Neural cell (in vitro differentiated cells): ENCODE measurements at regions not wholly inside any gene's neighbourhood (a gene's known extent, or its start where the extent isn't known, plus 50 kb on each side); places are given as distances from the start of the nearest gene placed in this dataset.

ENCODE experiments used
- H2AFZ ChIP-seq: fragments of 200-600, 300-800 bp; sonication (generic), shearing (Covaris generic); 2 replicates; pipeline ENCODE4 v1.6.0; 2014; ENCODE audit warnings: low read depth, mild to moderate bottlenecking, antibody characterized with exemption, low read length, moderate library complexity
- H3F3A ChIP-seq: fragments of 200-600 bp; shearing (Covaris generic); 2 replicates; pipeline ENCODE4 v1.6.1; 2016; ENCODE audit warnings: mild to moderate bottlenecking, moderate library complexity, mixed read lengths, antibody characterized with exemption, low read length; ENCODE audit not compliant: insufficient read depth, poor library complexity, severe bottlenecking
- H3K27ac ChIP-seq: fragments of 200-600, 300-800 bp; sonication (generic), shearing (Covaris generic); 2 replicates; pipeline ENCODE4 v1.5.1; 2014; ENCODE audit warnings: mild to moderate bottlenecking, low read length, moderate library complexity
- H3K27me3 ChIP-seq: fragments of 300-800, 200-600 bp; sonication (generic), shearing (Covaris generic); 2 replicates; pipeline ENCODE4 v1.6.0; 2014; ENCODE audit warnings: mild to moderate bottlenecking, low read depth, low read length, moderate library complexity; ENCODE audit not compliant: insufficient read depth
- H3K36me3 ChIP-seq: fragments of 300-800, 200-600 bp; sonication (generic), shearing (Covaris generic); 2 replicates; pipeline ENCODE4 v1.5.1; 2014; ENCODE audit warnings: mild to moderate bottlenecking, antibody characterized with exemption, low read length, moderate library complexity; ENCODE audit not compliant: insufficient read depth
- H3K4me2 ChIP-seq: fragments of 300-800, 200-600 bp; sonication (generic), shearing (Covaris generic); 2 replicates; pipeline ENCODE4 v1.6.0; 2014; ENCODE audit warnings: mild to moderate bottlenecking, low read length
- H3K4me3 ChIP-seq: fragments of 300-800, 200-600 bp; sonication (generic), shearing (Covaris generic); 2 replicates; pipeline ENCODE4 v1.5.1; 2014; ENCODE audit warnings: mild to moderate bottlenecking, low read length, moderate library complexity
- H3K79me2 ChIP-seq: fragments of 200-600 bp; shearing (Covaris generic); replicated peaks from 2 replicates; pipeline ENCODE4 v1.6.0; 2014; ENCODE audit warnings: mild to moderate bottlenecking, low read length, moderate library complexity; ENCODE audit not compliant: insufficient read depth
- H3K9ac ChIP-seq: fragments of 300-800, 200-600 bp; sonication (generic), shearing (Covaris generic); 2 replicates; pipeline ENCODE4 v1.6.1; 2016; ENCODE audit warnings: mild to moderate bottlenecking, low read length, mixed read lengths
- H3K9me2 ChIP-seq: fragments of 200-600 bp; shearing (Covaris generic); 2 replicates; pipeline ENCODE4 v1.6.1; 2016; ENCODE audit warnings: mild to moderate bottlenecking, low read length, mixed read lengths; ENCODE audit not compliant: insufficient read depth
- H3K9me3 ChIP-seq: fragments of 200-600, 300-800 bp; sonication (generic), shearing (Covaris generic); 2 replicates; pipeline ENCODE4 v1.6.1; 2016; ENCODE audit warnings: mild to moderate bottlenecking, mixed run types, low read length, moderate library complexity, mixed read lengths
- H4K20me1 ChIP-seq: fragments of 200-600 bp; shearing (Covaris generic); 2 replicates; pipeline ENCODE4 v1.6.1; 2016; ENCODE audit warnings: mild to moderate bottlenecking, mixed run types; ENCODE audit not compliant: insufficient read depth
- EP300 ChIP-seq: fragments of 450-650 bp; conservative IDR thresholded peaks from 2 replicates; pipeline ENCODE4 v1.6.1; 2014; ENCODE audit warnings: antibody characterized with exemption, mild to moderate bottlenecking, moderate library complexity; ENCODE audit not compliant: poor library complexity, severe bottlenecking
- EZH2 ChIP-seq: fragments of 200-600, 300-800 bp; shearing (Covaris generic), sonication (generic); IDR thresholded peaks from 2 replicates; pipeline ENCODE4 v1.6.1; 2014; ENCODE audit warnings: antibody characterized with exemption, low read length, borderline replicate concordance, mild to moderate bottlenecking; ENCODE audit not compliant: insufficient read depth, poor library complexity, severe bottlenecking
- MXI1 ChIP-seq: fragments of 450-650 bp; conservative IDR thresholded peaks from 2 replicates; pipeline ENCODE4 v1.6.1; 2014; ENCODE audit warnings: antibody characterized with exemption, mild to moderate bottlenecking; ENCODE audit not compliant: poor library complexity, severe bottlenecking
- POLR2AphosphoS5 ChIP-seq: IDR thresholded peaks from 2 replicates; pipeline ENCODE4 v1.6.1; 2012
- RAD21 ChIP-seq: fragments of 450-650 bp; conservative IDR thresholded peaks from 2 replicates; pipeline ENCODE4 v1.6.1; 2014; ENCODE audit warnings: antibody characterized with exemption, mild to moderate bottlenecking, moderate library complexity
- SMC3 ChIP-seq: fragments of 450-650 bp; conservative IDR thresholded peaks from 2 replicates; pipeline ENCODE4 v1.6.1; 2014; ENCODE audit warnings: antibody characterized with exemption, mild to moderate bottlenecking, moderate library complexity; ENCODE audit not compliant: poor library complexity
- TAF1 ChIP-seq: IDR thresholded peaks from 2 replicates; pipeline ENCODE4 v1.6.1; 2012; ENCODE audit warnings: low read depth
- TF ChIP-seq, protein P1 (sequence below): fragments of 450-650 bp; IDR thresholded peaks from 2 replicates; pipeline ENCODE4 v1.5.1; 2014; ENCODE audit warnings: antibody characterized with exemption, mild to moderate bottlenecking, moderate library complexity; ENCODE audit not compliant: poor library complexity, severe bottlenecking
- TF ChIP-seq, protein P2 (sequence below): IDR thresholded peaks from 2 replicates; pipeline ENCODE4 v1.6.1; 2012; ENCODE audit warnings: borderline replicate concordance

DNA sequence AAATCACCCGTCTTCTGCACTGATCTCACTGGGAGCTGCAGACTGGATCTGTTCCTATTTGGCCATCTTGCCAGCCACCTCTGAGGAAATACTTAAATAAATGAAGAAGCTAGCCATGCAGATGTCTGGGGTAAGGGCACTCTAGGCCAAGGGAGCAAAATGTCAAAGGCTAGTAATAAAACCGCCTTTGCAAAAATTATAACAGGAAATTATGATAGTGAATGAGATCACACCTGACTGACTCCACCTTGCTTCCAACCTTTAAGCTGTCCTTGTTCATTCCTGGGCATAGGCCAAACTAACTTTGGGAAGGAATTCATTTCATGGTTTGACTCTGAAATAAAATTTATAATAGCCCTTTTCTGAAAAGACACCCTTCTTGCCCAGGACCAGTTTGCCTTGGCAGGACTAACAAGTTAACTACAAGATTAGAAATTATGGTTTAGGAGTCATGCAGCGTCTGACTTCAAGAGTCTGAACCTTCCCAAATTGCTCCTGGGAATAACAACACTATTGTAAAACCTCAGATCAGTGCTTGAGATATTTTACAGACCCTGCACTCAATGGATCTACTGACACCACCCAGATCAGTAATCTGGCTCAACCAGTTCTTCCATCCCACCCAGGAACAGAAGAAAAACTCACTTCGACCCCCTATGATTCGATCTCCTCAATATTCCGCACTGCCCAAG lies 246.9 kb upstream of the HDX start:
- Histone ChIP-seq H3K9me2 (no peaks in the 10 kb centered on the region), H3K79me2 (no peaks in the 10 kb centered on the region), H2AFZ (no peak overlapping the region), H3K9ac (no peak overlapping the region), H3K9me3 (no peaks in the 10 kb centered on the region), H3K4me3 (no peak overlapping the region), H3K27ac (no peak overlapping the region), H3F3A (no peaks in the 10 kb centered on the region), H3K27me3 (no peaks in the 10 kb centered on the region), H3K36me3 (no peaks in the 10 kb centered on the region), H4K20me1 (no peaks in the 10 kb centered on the region), H3K4me2 (no peak overlapping the region)
- TF ChIP-seq RAD21 = no peak
- no peak for TF ChIP-seq EP300
- TF ChIP-seq, protein P1, sequence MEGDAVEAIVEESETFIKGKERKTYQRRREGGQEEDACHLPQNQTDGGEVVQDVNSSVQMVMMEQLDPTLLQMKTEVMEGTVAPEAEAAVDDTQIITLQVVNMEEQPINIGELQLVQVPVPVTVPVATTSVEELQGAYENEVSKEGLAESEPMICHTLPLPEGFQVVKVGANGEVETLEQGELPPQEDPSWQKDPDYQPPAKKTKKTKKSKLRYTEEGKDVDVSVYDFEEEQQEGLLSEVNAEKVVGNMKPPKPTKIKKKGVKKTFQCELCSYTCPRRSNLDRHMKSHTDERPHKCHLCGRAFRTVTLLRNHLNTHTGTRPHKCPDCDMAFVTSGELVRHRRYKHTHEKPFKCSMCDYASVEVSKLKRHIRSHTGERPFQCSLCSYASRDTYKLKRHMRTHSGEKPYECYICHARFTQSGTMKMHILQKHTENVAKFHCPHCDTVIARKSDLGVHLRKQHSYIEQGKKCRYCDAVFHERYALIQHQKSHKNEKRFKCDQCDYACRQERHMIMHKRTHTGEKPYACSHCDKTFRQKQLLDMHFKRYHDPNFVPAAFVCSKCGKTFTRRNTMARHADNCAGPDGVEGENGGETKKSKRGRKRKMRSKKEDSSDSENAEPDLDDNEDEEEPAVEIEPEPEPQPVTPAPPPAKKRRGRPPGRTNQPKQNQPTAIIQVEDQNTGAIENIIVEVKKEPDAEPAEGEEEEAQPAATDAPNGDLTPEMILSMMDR = no peak
- no peak for TF ChIP-seq MXI1
- no peak for TF ChIP-seq POLR2AphosphoS5
- TF ChIP-seq, protein P2, sequence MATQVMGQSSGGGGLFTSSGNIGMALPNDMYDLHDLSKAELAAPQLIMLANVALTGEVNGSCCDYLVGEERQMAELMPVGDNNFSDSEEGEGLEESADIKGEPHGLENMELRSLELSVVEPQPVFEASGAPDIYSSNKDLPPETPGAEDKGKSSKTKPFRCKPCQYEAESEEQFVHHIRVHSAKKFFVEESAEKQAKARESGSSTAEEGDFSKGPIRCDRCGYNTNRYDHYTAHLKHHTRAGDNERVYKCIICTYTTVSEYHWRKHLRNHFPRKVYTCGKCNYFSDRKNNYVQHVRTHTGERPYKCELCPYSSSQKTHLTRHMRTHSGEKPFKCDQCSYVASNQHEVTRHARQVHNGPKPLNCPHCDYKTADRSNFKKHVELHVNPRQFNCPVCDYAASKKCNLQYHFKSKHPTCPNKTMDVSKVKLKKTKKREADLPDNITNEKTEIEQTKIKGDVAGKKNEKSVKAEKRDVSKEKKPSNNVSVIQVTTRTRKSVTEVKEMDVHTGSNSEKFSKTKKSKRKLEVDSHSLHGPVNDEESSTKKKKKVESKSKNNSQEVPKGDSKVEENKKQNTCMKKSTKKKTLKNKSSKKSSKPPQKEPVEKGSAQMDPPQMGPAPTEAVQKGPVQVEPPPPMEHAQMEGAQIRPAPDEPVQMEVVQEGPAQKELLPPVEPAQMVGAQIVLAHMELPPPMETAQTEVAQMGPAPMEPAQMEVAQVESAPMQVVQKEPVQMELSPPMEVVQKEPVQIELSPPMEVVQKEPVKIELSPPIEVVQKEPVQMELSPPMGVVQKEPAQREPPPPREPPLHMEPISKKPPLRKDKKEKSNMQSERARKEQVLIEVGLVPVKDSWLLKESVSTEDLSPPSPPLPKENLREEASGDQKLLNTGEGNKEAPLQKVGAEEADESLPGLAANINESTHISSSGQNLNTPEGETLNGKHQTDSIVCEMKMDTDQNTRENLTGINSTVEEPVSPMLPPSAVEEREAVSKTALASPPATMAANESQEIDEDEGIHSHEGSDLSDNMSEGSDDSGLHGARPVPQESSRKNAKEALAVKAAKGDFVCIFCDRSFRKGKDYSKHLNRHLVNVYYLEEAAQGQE = no peak
- no peak for TF ChIP-seq SMC3
- TF ChIP-seq EZH2 = no peak
- no peak for TF ChIP-seq TAF1

DNA sequence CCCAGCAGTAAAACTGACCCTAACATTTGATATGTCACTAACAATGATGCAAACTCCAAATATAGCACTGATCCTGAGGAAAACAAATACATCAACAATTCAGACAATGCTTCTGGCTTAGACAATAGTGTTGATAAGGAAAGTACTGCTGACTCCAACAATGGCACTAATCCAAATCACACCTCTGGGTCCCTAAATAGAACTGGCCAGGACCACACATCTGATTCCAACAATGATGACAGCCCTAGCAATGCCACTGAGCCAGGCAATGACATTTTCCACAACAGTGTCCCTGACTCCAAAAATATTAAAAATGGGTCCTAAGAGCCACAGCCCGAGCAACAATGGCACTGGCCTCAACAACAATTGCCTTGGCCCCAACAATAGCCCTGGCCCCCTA lies 243.1 kb upstream of the APOOL start:
- H3F3A ChIP-seq = no peaks in the 10 kb centered on the region
- H3K9me2 ChIP-seq = no peaks in the 10 kb centered on the region
- H2AFZ ChIP-seq = no peak overlapping the region
- no peak overlapping the region for H3K9ac ChIP-seq
- no peak overlapping the region for H3K27ac ChIP-seq
- no peak overlapping the region for H3K4me2 ChIP-seq
- H3K4me3 ChIP-seq = no peak overlapping the region
- H3K36me3 ChIP-seq = no peaks in the 10 kb centered on the region
- H3K9me3 ChIP-seq = no peaks in the 10 kb centered on the region
- no peaks in the 10 kb centered on the region for H3K79me2 ChIP-seq
- no peak for TF ChIP-seq POLR2AphosphoS5
- TF ChIP-seq TAF1 = no peak
- TF ChIP-seq, protein P2 = no peak
- no peak for TF ChIP-seq RAD21
- no peak for TF ChIP-seq MXI1
- no peak for TF ChIP-seq SMC3
- TF ChIP-seq EZH2 = no peak
- TF ChIP-seq, protein P1 = no peak
- TF ChIP-seq EP300 = no peak
- no peaks in the 10 kb centered on the region for H3K27me3 ChIP-seq
- no peaks in the 10 kb centered on the region for H4K20me1 ChIP-seq
